GM21737 (cell line): ENCODE measurements at regions not wholly inside any gene's neighbourhood (a gene's known extent, or its start where the extent isn't known, plus 50 kb on each side); places are given as distances from the start of the nearest gene placed in this dataset.
"Not testable (repeated sequence)": the region's sequence is repeated elsewhere in the genome, so short reads cannot be mapped to it uniquely, and the experiment has no call there.

Experiments
- ATAC-seq: cut with Tn5 transposase; IDR thresholded peaks from one replicate; pipeline ENCODE4 v1.9.1; 2021; ENCODE audit warnings: mild to moderate bottlenecking, moderate library complexity; ENCODE audit not compliant: unreplicated experiment

DNA sequence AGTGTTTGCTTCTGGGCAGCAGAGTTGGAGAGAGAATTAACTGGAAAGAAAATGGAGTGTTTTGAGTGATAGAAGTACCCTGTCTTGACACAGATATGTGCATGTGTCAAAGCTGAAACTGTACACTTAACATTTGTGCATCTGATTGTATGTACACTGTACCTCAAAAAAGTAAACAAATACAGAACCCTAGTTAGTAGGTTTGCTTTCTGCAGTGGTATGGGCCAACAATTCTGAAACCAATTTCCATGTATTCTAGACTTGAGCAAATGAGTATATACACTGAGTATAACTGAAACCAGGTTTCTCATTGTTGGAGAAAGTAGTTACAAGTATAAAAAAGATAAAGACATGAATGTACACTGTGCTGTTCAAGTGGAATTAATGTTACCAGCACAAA lies 52.4 kb downstream of the ELAPOR2 start:
- no peak for ATAC-seq

DNA sequence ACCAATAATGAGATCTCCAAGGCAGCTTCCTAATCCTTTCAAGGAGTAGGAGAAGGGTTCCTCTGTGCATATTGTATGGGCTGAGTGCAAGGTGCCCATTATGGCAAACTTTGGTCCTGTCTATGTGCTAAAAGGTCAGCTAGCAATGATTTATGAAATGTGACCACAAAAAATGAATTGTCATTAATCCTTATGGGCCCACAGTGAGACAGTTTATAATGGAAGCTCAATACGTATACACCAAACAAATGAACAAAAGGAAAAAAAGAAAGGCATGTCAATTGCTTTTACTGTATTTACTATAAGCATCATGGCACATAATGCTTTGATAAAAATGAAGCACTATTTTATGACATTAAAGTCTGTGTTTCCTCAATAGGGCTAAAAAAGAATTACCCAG lies 54.5 kb downstream of the ELAPOR2 start:
- ATAC-seq = no peak

- ATAC-seq = no peak
Observed at GRCh38 chr7:87003872-87004798, 55.3 kb downstream of the ELAPOR2 start.

DNA sequence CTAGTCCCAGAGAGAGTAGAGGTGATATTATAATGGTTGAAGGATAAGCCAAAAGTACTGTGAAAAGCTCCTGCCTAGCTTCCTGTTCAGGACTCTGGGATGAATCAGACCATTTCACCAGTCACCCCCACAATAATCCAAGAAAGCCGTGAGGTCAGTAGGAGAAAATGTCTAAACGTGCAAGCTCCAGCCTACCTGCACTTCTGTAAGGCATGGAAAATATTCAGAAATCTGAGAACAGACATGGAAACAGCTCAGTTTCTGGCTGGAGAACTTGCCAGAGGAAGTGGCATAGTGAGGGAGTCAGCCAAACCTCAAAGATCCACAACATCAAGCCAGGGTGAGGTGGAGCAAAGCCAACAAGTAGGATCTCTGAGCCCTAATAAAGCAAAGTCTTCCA lies 58.2 kb downstream of the ELAPOR2 start:
- no peak for ATAC-seq

GRCh38 chr7:87000344-87000743 lies 59.1 kb downstream of the ELAPOR2 start:
- no peak for ATAC-seq

GRCh38 chr7:86999750-87000149 lies 59.7 kb downstream of the ELAPOR2 start:
- no peak for ATAC-seq

GRCh38 chr7:86995814-86996213 lies 63.6 kb downstream of the ELAPOR2 start:
- ATAC-seq = no peak

DNA sequence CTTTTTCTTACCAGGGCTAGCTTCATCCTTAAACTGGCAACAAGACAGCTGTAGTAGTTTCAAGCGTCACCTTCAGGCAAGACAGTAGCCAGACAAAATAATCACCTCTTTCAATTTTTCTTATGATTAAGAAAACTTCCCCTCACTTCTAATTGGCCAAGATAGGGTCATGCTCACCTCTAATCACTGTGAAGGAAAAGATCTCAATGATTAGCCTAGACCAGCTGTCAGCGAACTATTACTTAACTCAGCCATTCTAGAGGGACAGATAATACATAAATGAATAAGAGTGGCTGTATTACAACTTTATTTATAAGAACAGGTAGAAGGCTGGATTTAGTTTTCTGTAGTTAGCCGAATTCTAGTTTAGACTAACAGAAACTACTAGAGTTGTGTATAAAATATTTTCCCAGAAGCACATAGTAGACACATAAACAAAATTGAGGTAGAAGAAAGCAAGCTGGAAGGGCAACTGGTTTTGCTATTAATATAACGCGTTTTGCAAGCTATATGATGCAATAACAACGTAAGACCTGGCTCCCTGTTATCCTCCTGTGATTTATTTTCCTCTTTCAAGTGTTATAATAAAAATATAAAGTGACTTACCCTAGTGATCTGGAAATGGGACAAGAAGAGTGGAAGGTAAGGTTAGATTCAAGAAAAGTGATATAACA lies 64.3 kb downstream of the ELAPOR2 start:
- ATAC-seq = no peak

DNA sequence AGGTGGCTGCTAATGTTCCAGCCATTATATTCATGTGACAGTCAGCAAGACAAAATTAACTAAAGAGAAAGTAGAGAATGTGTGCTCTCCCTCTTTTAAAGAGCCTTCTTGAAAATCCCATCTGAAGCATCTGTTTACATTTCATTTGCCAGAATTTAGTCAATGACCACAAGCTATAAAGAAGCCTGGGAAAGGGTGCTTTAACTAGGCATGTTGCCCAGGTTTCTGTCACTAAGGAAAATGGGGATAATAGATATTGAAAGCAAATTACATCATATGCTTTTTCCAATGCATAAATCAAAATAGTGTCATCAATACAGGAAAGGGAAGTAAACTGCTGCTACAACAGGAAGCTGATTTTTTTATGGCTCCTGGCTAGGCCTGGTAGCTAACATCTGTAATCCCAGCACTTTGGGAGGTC lies 67.7 kb downstream of the ELAPOR2 start:
- ATAC-seq = peak; percentile 6

GRCh38 chr7:86991093-86991769 lies 68.2 kb downstream of the ELAPOR2 start:
- peak; percentile 84 for ATAC-seq

DNA sequence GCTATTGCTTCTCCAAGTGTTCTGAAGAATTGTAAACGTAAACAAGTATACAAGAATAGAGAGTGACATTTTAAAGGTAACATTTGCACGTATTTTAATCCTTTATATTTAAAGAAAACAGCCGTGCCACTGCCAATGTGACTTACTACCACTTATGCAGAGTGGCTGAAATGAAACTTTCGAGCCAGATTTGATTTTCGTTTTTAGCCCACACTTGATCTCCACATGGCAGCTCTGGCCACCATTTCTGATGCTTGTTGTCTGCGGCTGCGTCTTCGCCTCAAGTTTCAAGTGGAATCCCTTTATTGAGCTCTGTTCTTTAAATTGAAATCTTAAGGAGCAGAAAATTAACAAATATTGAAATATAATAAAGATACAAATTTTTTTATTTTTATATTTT lies 70.0 kb downstream of the ELAPOR2 start:
- ATAC-seq = no peak

GRCh38 chr7:86987834-86988233 lies 71.6 kb downstream of the ELAPOR2 start:
- not testable (repeated sequence) for ATAC-seq

DNA sequence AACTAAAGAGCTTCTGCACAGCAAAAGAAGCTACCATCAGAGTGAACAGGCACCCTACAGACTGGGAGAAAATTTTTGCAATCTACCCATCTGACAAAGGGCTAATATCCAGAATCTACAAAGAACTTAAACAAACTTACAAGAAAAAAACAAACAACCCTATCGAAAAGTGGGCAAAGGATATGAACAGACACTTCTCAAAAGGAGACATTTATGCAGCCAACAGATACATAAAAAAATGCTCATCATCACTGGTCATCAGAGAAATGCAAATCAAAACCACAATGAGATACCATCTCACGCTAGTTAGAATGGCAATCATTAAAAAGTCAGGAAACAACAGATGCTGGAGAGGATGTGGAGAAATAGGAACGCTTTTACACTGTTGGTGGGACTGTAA lies 72.1 kb downstream of the ELAPOR2 start:
- ATAC-seq = not testable (repeated sequence)

DNA sequence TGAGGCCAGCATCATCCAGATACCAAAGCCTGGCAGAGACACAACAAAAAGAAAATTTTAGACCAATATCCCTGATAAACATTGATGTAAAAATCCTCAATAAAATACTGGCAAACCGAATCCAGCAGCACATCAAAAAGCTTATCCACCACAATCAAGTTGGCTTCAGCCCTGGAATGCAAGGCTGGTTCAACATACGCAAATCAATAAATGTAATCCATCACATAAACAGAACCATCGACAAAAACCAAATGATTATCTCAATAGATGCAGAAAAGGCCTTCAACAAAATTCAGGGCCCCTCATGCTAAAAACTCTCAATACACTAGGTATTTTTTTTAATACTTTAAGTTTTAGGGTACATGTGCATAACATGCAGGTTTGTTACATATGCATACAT lies 74.1 kb downstream of the ELAPOR2 start:
- ATAC-seq = not testable (repeated sequence)

DNA sequence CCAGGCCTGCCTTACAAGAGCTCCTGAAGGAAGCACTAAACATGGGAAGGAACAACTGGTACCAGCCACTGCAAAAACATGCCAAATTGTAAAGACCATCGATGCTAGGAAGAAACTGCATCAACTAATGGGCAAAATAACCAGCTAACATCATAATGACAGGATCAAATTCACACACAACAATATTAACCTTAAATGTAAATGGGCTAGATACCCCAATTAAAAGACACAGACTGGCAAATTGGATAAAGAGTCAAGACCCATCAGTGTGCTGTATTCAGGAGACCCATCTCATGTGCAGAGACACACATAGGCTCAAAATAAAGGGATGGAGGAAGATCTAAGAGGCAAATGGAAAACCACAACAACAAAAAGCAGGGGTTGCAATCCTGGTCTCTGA lies 75.8 kb downstream of the ELAPOR2 start:
- ATAC-seq = not testable (repeated sequence)

DNA sequence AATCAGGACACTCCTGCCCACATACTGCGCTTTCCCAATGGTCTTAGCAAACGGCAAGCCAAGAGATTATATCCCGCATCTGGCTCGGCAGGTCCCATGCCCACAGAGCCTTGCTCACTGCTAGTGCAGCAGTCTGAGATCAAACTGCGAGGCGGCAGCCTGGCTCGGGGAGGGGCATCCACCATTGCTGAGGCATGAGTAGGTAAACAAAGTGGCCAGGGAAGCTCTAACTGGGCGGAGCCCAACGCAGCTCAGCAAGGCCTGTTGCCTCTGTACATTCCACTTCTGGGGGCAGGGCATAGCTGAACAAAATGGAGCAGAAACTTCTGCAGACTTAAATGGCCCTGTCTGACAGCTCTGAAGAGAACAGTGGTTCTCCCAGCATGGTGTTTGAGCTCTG lies 77.5 kb downstream of the ELAPOR2 start:
- ATAC-seq = not testable (repeated sequence)

DNA sequence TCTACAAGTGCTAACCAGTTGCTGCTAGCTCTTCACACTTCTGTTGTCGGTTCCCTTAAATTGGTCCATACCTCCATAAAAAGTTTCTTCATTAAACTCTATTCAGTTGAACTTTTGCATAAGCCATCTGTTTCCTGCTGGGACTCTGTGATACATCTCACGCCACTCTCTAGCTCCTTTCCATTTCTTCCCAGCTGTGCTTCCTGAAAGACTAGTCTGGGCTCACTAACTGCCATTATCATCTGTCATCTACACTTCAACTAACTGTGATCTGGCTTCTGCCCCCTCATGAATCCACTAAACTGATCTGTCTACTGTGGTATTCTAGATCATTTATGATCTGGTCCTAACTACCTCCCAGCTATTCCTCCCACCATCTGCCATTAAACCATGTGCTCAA lies 78.3 kb downstream of the ELAPOR2 start:
- no peak for ATAC-seq

DNA sequence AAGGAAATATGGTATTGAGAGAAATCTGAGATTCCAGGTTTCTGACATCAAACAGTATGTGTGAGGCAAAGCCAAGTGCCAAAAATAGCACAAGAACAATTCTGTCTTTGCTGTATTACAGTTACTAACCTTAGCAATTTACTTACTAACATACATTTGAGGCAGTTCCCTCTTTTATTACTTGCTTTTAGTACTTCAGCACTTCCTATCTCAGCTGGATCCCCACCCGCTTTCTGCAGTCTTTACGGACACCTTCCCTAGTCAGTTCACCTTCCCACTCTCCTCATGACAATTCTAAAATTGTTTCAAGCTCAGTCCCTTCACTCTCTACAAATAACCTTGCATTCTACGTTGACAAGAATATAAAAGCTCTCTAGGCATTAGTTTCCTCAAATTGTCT lies 79.2 kb downstream of the ELAPOR2 start:
- no peak for ATAC-seq

DNA sequence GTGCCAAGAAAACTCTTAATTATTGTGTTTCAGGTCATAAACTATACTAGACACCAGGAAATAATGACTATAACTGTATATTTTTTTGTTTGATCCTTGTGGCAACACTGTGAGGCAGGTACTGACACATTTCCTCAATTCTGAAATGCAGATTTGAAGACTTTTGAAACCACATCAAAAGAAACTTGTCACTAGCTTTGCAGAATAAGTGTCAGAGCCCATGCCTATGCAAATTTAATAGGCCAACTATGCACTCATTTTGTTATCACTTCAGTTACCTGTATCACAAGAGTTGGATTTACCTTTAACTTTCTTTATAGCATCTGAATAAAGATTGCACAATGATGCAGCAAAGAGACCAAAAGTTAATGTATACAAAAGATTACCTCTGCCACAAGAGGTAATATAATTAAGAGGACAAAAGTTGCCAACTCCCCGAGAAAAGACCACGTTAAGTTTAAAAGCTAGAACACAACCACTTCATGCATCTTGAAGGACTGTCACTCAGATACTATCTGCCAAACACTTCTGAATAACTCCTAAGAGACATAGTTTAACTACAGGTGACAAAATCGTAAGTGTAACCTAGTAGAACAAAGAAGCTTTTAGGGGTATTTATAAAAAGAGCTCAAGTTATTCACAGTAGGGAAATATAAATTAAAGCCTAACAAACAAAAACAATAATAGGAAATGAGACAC lies 80.5 kb downstream of the ELAPOR2 start:
- ATAC-seq = peak; percentile 88

- ATAC-seq = no peak
Observed at GRCh38 chr7:86976958-86977357, 82.5 kb downstream of the ELAPOR2 start.

- ATAC-seq = no peak
Observed at GRCh38 chr7:86975914-86976313, 83.5 kb downstream of the ELAPOR2 start.
